Putamen (tissue), 1 donor: ENCODE measurements at regions not wholly inside any gene's neighbourhood (a gene's known extent, or its start where the extent isn't known, plus 50 kb on each side); places are given as distances from the start of the nearest gene placed in this dataset.
"Not testable (repeated sequence)": the region's sequence is repeated elsewhere in the genome, so short reads cannot be mapped to it uniquely, and the experiment has no call there.

ENCODE experiments used
- DNase-seq: peaks from one replicate; pipeline ENCODE4 v3.0.0-alpha.2; 2016; ENCODE audit warnings: low spot score

- not testable (repeated sequence) for DNase-seq
Observed at GRCh38 chr2:111533557-111534247, 350.3 kb downstream of the ANAPC1 start.

DNA sequence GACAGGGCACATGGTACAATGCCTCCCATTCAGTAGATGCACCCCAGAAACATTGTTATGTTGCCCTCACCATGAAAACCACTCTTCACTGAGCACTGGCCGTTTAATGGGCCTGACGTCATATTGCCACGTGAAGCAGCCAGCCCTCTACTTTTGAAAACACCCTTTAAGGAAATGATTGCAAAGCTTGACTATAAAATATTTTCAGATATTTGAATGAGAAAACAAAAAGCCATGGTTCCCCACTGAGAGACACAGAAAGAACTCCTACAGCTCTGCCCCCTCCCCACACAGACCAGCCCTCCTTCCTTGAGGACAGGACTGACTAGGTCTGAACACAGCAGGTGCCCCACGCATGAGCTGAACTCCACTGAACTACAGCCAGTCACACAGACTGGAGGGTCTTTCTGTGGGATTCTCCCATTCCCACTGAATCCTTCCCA is 349.1 kb downstream of the ANAPC1 start:
- DNase-seq, result no peak

DNA sequence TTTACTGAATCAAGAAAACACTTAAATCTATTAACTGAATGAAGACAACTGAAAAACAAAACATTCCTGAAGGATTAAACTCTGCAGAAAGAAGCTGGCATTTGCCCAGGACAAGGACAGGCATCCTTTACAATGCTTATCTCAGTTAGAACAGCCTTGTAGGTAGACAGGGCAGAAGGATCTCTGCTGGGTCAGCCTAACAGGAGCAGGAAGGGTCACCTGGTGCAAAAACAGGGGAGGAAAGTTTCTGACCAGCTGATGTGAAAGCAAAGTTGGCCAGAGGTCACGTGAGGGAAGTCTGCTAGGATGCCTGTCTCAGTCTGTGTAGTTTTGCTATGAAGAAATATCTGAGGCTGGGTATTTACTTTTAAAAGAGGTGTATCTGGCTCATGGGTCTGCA is 348.6 kb downstream of the ANAPC1 start:
- no peak for DNase-seq

GRCh38 chr2:111537078-111537655 is 346.8 kb downstream of the ANAPC1 start:
- DNase-seq, result no peak

GRCh38 chr2:111539991-111540390 is 344.0 kb downstream of the ANAPC1 start:
- DNase-seq, result not testable (repeated sequence)

DNA sequence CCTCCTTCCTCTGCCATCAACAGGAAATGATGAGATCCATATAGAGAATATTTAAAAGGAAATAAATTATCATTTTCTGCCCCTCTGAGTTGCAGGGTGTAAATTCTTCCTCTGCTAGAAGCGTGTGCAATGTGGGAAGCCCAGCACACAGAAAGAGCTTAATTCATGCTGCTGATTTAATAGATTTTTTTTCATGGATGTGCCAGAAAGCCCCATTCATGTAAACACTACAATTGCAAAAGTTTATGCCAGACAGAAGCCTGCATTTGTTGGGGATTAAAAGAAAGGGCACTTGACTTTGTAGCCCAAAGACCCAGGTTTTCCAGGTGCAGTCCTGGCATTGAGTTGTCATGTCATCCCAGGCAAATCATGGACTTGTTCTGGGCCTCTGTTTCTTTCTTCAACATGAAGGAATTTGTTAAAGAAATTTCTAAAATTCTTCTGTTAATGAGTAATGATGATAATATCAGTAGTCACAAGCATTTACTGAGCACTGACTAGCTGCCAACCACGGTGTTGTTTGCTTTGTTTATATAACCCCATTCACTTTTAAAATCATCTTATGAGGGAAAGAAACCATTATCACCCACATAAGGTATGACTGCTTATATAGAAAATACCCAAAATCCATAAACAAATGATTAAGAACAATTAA is 341.7 kb downstream of the ANAPC1 start:
- not testable (repeated sequence) for DNase-seq

DNA sequence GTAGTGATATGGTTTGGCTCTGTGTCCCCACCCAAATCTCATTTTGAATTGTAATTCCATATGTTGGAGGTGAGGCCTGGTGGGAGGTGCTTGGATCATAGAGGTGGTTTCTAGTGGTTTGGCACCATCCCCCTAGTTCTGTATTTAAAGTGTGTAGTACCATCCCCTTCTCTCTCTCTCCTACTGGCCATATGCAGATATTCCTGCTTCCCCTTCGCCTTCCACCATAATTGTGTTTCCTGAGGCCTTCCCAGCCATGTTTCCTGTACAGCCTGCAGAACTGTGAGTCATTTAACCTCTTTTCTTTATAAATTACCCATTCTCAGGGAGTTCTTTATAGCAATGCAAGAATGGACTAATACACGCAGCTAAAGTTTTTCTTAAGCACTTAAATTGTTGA is 340.0 kb downstream of the ANAPC1 start:
- DNase-seq, result not testable (repeated sequence)

- not testable (repeated sequence) for DNase-seq
Observed at GRCh38 chr2:111545723-111546431, 338.1 kb downstream of the ANAPC1 start.

DNA sequence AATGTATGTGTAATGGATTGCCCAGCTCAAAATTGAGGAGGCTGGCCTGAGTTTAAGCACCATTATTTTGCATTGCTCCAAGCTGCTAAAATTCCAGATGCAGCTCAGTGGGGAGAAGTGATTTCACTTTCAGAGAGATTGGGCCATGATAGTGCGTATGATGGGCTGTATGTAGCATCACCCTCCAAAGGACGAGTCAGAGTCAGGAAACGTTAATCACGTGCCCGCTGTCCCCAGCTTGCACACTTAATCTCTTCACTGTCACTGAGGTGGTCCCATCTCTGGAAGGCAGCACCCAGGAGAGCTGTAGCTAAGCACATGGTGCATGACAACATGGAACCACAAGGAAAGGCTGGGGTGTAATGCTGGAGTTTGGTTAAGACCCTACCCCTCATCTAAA is 337.4 kb downstream of the ANAPC1 start:
- not testable (repeated sequence) for DNase-seq

DNA sequence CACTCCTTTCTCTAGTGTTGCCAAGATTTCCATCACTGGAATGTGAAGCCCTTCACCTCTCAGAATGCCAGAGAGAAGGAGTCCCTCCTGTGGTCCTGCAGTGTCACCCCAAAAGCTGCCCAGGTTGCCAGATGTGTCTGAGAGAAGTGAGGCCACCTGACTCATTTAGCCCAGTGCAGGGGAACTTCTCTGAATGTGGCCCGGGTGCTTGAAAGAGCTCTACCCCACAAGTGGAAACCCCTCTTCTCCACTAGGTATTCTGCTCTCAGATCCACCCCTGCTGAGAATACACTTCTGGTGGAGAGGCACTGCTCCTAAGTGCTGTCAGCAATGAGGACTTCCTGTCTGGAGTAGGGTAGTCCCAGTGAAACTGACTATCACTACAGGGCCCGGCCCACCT is 334.8 kb downstream of the ANAPC1 start:
- not testable (repeated sequence) for DNase-seq

GRCh38 chr2:111551428-111551827 is 332.6 kb downstream of the ANAPC1 start:
- not testable (repeated sequence) for DNase-seq

GRCh38 chr2:111552625-111553024 is 331.4 kb downstream of the ANAPC1 start:
- not testable (repeated sequence) for DNase-seq

DNA sequence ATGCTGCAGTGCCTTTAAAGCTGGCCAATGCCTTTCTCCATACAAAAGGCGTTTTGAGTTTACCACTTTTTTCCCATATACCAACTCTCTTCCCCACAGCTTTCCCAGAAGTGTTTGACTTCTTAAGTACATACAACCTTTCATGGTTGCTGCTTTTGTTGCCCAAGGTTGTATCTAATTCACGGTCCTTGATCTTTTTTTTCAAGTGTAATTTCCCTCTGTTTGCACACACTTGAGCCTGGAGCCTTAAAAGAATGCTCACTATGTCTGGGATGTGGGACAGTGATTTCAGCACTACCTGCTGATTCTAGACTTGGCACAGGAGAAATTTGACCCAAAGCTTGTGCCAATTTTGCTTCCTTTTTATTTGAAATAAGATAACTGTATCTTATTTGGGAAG is 324.7 kb downstream of the ANAPC1 start:
- DNase-seq, result not testable (repeated sequence)

DNA sequence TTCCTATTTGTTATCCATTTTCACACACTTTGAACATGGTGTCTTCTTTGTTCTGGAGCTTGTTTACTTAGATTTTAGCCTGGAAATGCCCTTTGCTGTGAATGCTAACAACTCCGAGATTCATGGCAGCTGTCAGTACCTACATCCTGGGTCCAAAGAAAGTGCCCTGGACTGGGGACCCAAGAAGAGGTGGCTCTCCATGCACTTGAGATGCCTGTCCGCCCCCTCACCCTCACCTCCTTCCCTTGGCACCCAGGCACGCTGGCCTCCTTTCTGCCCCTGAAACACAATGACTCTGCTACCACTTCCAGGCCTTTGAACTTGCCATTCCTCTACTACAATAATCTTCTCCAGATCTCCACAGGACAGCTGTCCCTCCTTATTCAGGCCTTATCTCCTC is 324.2 kb downstream of the ANAPC1 start:
- not testable (repeated sequence) for DNase-seq

GRCh38 chr2:111566068-111566467 is 317.9 kb downstream of the ANAPC1 start:
- DNase-seq, result peak; percentile 7

- DNase-seq, result not testable (repeated sequence)
Observed at GRCh38 chr2:111567233-111567632, 316.8 kb downstream of the ANAPC1 start.

DNA sequence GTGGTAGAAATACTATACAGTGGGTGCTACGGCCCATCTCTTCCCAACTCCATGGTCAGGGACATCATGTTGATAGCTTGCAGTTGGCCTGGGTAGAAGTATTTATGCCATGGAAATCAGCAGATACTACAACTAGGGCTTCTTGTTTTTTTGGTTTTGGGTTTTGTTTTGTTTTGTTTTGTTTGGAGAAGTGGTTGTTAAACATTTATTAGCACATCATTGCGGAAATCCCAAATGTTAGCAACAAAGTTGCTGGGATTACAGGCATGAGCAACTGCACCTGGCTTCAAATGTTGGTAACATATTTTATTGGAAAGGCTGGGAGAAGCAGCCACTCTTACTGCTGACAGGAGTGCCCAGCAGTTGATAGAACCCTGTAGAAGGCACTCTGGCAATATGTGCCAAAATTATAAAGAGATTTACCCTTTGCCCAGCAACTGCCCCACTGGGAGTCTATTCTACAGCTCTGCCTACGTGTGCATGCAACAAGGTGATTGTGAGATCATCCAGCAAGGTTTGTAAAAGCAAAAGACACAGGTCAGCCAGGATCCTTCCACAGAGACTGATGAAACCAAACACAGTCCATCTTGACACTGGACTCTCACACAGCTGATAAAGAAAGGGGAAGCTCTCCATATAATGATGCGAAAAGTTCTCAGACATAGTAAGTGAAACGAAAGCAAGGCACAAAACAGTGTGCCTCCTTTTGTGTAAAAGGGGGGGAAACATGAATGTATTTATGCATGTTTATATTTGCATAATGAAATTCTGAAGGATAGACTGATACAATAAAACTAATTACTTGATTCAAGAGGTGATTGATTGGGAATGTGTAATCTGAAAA is 314.4 kb downstream of the ANAPC1 start:
- DNase-seq, result not testable (repeated sequence)

DNA sequence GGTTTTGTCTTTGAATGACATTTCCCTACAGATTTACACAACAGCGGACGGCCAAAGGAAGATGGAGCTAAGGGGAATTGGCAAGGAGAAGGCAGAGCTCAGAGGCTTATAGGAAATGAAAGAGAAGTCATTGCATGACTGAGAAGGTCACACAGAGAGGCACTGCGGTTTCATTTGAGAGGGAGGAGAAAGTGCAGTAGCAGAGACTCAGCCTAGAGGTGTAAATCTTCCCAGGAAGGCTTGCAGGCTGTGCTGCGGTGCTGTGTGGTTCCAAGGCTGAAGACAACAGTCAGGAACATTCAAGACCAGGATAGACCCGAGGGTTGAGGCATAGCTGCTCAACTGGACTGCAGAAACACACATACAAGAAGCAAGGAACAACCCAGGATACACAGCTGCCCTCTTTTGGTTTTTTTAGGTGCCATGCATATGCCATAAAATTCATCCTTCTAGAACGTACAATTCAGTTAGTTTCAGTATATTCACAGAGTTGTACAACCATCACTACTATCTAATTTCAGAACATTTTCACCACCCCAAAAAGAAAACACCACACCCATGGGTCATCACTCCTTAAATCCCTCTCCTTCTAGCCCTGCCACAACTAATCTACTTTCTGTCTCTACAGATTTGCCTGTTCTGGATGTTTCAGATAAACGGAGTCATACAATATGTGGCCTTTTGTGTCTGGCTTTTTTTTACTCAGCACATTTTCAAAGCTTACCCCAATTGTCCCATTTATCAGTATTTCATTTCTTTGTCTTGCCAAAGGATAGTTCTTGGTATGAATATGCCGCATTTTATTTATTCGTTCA is 313.5 kb downstream of the ANAPC1 start:
- DNase-seq, result not testable (repeated sequence)

DNA sequence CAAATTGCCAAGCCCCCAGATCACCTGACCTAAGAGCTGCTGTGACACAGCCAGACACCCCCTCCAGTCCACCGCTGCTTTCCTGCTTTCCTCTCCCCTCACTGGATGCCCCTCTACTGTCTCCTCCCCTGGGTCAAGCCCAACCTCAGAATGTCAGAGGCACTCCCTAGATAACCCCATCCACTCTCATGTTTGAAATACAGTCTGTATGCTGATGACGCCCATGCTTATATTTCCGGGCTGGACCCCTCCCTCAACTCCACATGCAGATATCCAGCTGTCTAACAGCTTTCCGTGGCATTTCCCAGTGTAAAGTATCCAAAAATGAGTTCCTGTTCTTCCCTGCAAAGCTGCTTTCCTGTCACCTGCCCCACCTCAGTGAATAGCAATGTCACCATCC is 309.2 kb downstream of the ANAPC1 start:
- not testable (repeated sequence) for DNase-seq

- DNase-seq, result not testable (repeated sequence)
Observed at GRCh38 chr2:111577154-111577885, 306.7 kb downstream of the ANAPC1 start.
